ENCODE measurements at regions not wholly inside any gene's neighbourhood (a gene's known extent, or its start where the extent isn't known, plus 50 kb on each side); places are given as distances from the start of the nearest gene placed in this dataset.

DNA sequence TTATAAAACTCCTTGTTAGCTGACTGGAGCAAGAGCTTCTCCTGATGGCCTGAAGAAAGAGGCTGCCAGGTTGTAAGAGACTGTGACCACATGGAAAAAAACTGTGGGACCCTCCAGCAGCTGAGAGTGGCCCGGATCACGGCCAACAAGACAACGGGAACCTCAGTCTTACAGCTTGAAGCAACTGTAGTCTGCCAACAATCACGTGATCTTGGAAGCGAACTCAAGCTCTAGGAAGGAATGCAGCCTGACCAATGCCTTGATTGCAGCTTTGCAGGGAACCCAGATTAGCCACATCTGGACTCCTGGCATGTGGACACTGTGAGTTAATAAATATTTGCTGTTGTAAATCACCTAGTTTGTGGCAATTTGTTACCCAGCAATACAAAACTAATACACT is 442.6 kb upstream of the PRMT6 start:
- TF ChIP-seq, protein P1, sequence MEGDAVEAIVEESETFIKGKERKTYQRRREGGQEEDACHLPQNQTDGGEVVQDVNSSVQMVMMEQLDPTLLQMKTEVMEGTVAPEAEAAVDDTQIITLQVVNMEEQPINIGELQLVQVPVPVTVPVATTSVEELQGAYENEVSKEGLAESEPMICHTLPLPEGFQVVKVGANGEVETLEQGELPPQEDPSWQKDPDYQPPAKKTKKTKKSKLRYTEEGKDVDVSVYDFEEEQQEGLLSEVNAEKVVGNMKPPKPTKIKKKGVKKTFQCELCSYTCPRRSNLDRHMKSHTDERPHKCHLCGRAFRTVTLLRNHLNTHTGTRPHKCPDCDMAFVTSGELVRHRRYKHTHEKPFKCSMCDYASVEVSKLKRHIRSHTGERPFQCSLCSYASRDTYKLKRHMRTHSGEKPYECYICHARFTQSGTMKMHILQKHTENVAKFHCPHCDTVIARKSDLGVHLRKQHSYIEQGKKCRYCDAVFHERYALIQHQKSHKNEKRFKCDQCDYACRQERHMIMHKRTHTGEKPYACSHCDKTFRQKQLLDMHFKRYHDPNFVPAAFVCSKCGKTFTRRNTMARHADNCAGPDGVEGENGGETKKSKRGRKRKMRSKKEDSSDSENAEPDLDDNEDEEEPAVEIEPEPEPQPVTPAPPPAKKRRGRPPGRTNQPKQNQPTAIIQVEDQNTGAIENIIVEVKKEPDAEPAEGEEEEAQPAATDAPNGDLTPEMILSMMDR (IDR thresholded peaks at IDR 0.05; ENCODE audit: poor library complexity), result no peak
- no peak for TF ChIP-seq EZH2phosphoT487 (IDR thresholded peaks at IDR 0.05; ENCODE audit: low read depth, severe bottlenecking, unreplicated experiment)
- no peak for TF ChIP-seq EZH2 (IDR thresholded peaks at IDR 0.05; ENCODE audit: borderline replicate concordance)
